Activated naive CD8-positive, alpha-beta T cell treated with anti-CD3 and anti-CD28 coated beads, Interleukin-2, amount 10 ng/mL, durations not matched to agents 7 days and 5 days (primary cell): ENCODE measurements at regions not wholly inside any gene's neighbourhood (a gene's known extent, or its start where the extent isn't known, plus 50 kb on each side); places are given as distances from the start of the nearest gene placed in this dataset.

Source experiments
- ATAC-seq: fragments of 150-1000 bp; cut with Tn5 transposase; one replicate; pipeline ENCODE4 v1.10.0; 2021; ENCODE audit warnings: low read depth, moderate library complexity
- POLR2A ChIA-PET: fragments of 350-600 bp; sonication (Branson Sonifier 250); formaldehyde crosslinking; loops from one replicate; lab custom pipeline; 2021; ENCODE audit warnings: antibody characterized with exemption; lab: Charles Lee
- DNase-seq: peaks from one replicate; pipeline ENCODE4 v3.0.0; 2021
- H3K27ac Mint-ChIP-seq: one replicate; pipeline ENCODE4 v1.8.0; 2022; ENCODE audit warnings: mild to moderate bottlenecking, mixed read lengths
- H3K27me3 Mint-ChIP-seq: one replicate; pipeline ENCODE4 v1.8.0; 2022; ENCODE audit warnings: mild to moderate bottlenecking, moderate library complexity, mixed read lengths
- H3K36me3 Mint-ChIP-seq: one replicate; pipeline ENCODE4 v1.8.0; 2021; ENCODE audit warnings: mild to moderate bottlenecking, mixed read lengths
- H3K4me1 Mint-ChIP-seq: one replicate; pipeline ENCODE4 v1.8.0; 2021; ENCODE audit warnings: mixed read lengths
- H3K4me3 Mint-ChIP-seq: one replicate; pipeline ENCODE4 v1.8.0; 2022; ENCODE audit warnings: mild to moderate bottlenecking, moderate library complexity, mixed read lengths
- H3K9me3 Mint-ChIP-seq: one replicate; pipeline ENCODE4 v1.8.0; 2021; ENCODE audit warnings: mixed read lengths

DNA sequence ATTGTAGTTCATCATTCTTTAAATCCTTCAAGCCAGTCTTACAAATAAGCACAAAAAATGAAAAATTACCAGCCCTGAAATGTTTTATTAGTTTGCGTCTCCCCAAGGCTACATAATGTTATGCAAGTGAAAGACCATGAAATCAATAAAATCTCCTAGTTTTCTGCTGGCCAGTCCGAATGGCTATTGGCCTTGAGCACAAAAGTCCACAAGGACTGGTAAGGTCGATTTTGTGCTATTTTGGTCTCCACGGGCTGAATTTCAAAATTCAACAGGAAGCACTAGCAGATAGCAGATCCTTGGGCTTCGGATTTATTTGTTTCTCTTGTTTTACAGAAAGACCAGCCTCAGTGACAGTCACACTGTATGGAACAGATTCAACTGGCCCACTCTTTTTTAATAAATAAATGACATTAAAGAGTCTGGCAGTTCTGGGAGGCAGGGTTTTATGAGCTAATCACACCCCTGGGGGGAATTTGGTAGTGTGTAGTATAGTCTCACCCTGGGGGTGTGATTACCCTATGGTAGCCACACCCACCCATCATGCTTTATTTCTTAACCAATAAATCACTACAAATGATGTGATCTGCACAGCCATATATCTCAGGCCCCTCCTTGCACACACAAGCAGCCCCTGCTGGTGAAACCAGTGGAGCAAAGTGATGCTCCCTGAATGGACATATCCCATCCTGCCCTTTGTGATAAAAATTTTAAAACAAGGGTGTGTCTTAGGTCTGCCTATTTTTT is 51.1 kb upstream of the TMEM33 start:
- POLR2A ChIA-PET = no interaction called here
- DNase-seq (no peak), ATAC-seq (no peak)
- no peak overlapping the region for H3K4me3 Mint-ChIP-seq
- no peaks in the 10 kb centered on the region for H3K9me3 Mint-ChIP-seq
- peaks cover 55% of the 10 kb centered on the region for H3K27me3 Mint-ChIP-seq
- H3K36me3 Mint-ChIP-seq = no peaks in the 10 kb centered on the region
- peaks cover 7% of the 10 kb centered on the region for H3K4me1 Mint-ChIP-seq
- H3K27ac Mint-ChIP-seq = no peak overlapping the region

GRCh38 chr4:41882625-41883347 is 52.4 kb upstream of the TMEM33 start:
- H3K27me3 Mint-ChIP-seq = peaks cover 68% of the 10 kb centered on the region
- H3K36me3 Mint-ChIP-seq = no peaks in the 10 kb centered on the region
- no peaks in the 10 kb centered on the region for H3K9me3 Mint-ChIP-seq
- DNase-seq = peak; percentile 73
- no peak overlapping the region for H3K27ac Mint-ChIP-seq
- ATAC-seq = peak; percentile 91
- peaks cover 7% of the 10 kb centered on the region for H3K4me1 Mint-ChIP-seq
- POLR2A ChIA-PET = no interaction called here
- H3K4me3 Mint-ChIP-seq = peak overlapping the region; percentile 39

GRCh38 chr4:41881981-41882624 is 53.1 kb upstream of the TMEM33 start:
- Mint-ChIP-seq H3K4me3 (peak overlapping the region; percentile 39), H3K36me3 (no peaks in the 10 kb centered on the region), H3K4me1 (peaks cover 7% of the 10 kb centered on the region), H3K27ac (no peak overlapping the region), H3K27me3 (peaks cover 75% of the 10 kb centered on the region), H3K9me3 (no peaks in the 10 kb centered on the region)
- DNase-seq (no peak), ATAC-seq (no peak)
- POLR2A ChIA-PET = no interaction called here

GRCh38 chr4:41880840-41881831 is 54.1 kb upstream of the TMEM33 start:
- DNase-seq (no peak), ATAC-seq (no peak)
- peak overlapping the region; percentile 62 for H3K27ac Mint-ChIP-seq
- peak overlapping the region; percentile 40 for H3K4me3 Mint-ChIP-seq
- H3K4me1 Mint-ChIP-seq = peaks cover 7% of the 10 kb centered on the region
- peaks cover 81% of the 10 kb centered on the region for H3K27me3 Mint-ChIP-seq
- no peaks in the 10 kb centered on the region for H3K9me3 Mint-ChIP-seq
- H3K36me3 Mint-ChIP-seq = no peaks in the 10 kb centered on the region
- POLR2A ChIA-PET = no interaction called here

GRCh38 chr4:41880022-41880837 is 55.0 kb upstream of the TMEM33 start:
- DNase-seq (no peak), ATAC-seq (no peak)
- H3K4me3 Mint-ChIP-seq = no peak overlapping the region
- no peaks in the 10 kb centered on the region for H3K36me3 Mint-ChIP-seq
- peaks cover 7% of the 10 kb centered on the region for H3K4me1 Mint-ChIP-seq
- no peak overlapping the region for H3K27ac Mint-ChIP-seq
- H3K27me3 Mint-ChIP-seq = peaks cover 88% of the 10 kb centered on the region
- POLR2A ChIA-PET = no interaction called here
- H3K9me3 Mint-ChIP-seq = no peaks in the 10 kb centered on the region

GRCh38 chr4:41879552-41879951 is 55.7 kb upstream of the TMEM33 start:
- POLR2A ChIA-PET = no interaction called here
- Mint-ChIP-seq H3K4me1 (peaks cover 7% of the 10 kb centered on the region), H3K27ac (no peak overlapping the region), H3K4me3 (no peak overlapping the region), H3K9me3 (no peaks in the 10 kb centered on the region), H3K27me3 (peaks cover 88% of the 10 kb centered on the region), H3K36me3 (no peaks in the 10 kb centered on the region)
- DNase-seq (no peak), ATAC-seq (no peak)

DNA sequence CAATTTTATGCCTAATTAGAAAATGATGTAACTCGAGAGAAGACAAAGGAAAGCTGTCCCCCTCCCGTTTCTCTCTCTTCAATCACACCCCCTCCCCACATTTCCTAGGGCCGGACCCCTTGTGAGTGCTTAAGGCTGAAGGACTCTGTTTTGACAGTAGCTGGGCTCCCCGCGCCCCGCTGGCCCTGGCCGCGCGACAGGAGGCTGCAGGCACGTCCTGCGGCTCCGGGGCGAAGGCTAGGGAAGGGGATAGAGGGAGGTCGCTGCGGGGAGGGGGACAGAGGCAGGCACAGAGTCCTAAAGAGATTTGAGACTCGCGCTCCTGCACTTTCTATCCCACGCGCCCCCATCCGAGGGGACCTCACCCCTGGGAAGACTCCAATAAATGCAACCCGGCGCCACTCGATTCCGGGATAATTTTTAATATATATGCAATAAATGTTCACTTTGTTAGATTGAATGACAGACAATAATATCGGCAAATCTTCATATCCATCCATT is 56.2 kb upstream of the TMEM33 start:
- H3K27ac Mint-ChIP-seq = no peak overlapping the region
- H3K27me3 Mint-ChIP-seq = peaks cover 90% of the 10 kb centered on the region
- peaks cover 7% of the 10 kb centered on the region for H3K4me1 Mint-ChIP-seq
- DNase-seq (no peak), ATAC-seq (no peak)
- no peak overlapping the region for H3K4me3 Mint-ChIP-seq
- POLR2A ChIA-PET = no interaction called here
- no peaks in the 10 kb centered on the region for H3K9me3 Mint-ChIP-seq
- no peaks in the 10 kb centered on the region for H3K36me3 Mint-ChIP-seq

- Mint-ChIP-seq H3K27ac (no peak overlapping the region), H3K4me3 (no peak overlapping the region), H3K36me3 (no peaks in the 10 kb centered on the region), H3K9me3 (no peaks in the 10 kb centered on the region), H3K4me1 (peaks cover 7% of the 10 kb centered on the region), H3K27me3 (peaks cover 92% of the 10 kb centered on the region)
- no peak for DNase-seq
- no peak for ATAC-seq
- POLR2A ChIA-PET = no interaction called here
These were observed 56.9 kb upstream of the TMEM33 start for GRCh38 chr4:41878170-41878969.

DNA sequence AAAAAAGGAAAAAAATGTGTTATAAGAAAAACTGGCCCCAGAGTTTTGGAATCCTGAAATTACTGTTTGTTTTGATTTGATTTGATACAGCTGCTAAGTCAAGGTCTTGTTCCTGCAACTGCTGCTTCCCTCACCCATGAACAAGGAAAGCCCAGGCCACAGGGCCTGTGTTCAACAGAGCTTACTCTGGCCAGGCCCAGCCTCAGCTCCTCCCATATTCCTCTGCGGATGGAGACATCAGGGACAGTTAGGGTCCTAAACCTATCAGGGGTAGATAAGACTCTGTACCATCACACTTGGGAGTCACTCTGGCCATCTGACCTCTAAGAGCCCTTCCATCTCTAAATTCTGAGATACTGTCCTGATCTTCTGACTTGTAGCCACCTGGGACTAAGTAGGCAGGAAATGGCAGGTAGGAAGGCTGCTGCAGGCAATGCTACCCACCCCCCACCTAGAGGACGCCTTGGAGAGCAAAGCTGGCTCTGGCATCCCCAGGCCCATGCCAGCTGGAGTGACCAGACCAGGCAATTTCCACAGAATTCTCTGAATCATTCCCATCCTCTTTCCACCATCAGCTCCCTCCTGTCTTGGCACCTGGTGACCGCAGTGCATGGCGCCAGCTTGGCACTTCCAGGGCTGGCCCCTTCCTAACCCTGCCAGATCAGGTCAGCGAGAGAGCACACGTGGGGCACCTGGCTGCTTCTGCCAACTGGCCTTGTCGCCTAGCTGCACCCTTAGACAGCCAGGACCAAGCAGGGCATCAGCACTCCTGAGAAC is 58.0 kb upstream of the TMEM33 start:
- H3K4me1 Mint-ChIP-seq = peaks cover 5% of the 10 kb centered on the region
- H3K27me3 Mint-ChIP-seq = peaks cover 94% of the 10 kb centered on the region
- H3K9me3 Mint-ChIP-seq = no peaks in the 10 kb centered on the region
- POLR2A ChIA-PET = no interaction called here
- no peak overlapping the region for H3K27ac Mint-ChIP-seq
- H3K36me3 Mint-ChIP-seq = no peaks in the 10 kb centered on the region
- DNase-seq (no peak), ATAC-seq (no peak)
- no peak overlapping the region for H3K4me3 Mint-ChIP-seq

- no peak for DNase-seq
- Mint-ChIP-seq H3K9me3 (no peaks in the 10 kb centered on the region), H3K4me1 (no peaks in the 10 kb centered on the region), H3K4me3 (no peak overlapping the region), H3K27me3 (peaks cover 92% of the 10 kb centered on the region), H3K36me3 (no peaks in the 10 kb centered on the region), H3K27ac (no peak overlapping the region)
- POLR2A ChIA-PET = no interaction called here
- ATAC-seq = no peak
These were observed 60.4 kb upstream of the TMEM33 start for GRCh38 chr4:41874873-41875272.

DNA sequence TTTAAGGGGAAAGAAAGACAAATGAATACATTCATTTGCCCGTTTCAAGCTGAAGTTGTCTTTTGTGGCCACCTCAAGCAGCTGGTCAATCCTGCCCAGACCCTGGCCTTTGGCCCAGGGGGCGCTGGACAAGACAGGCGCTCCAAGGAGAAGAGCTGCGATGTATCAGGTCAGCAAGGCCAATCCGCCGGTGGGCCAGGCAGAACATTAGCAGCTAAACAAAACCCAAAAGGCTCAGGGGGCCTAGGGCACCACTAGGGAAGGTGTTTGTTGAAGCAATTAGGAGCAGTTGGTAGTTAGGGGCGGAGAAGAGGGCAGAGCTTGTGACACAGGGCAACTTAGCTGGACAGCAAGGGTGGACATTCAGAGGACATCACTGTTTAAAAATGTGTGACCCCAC is 60.8 kb upstream of the TMEM33 start:
- DNase-seq (no peak), ATAC-seq (no peak)
- Mint-ChIP-seq H3K9me3 (no peaks in the 10 kb centered on the region), H3K36me3 (no peaks in the 10 kb centered on the region), H3K27me3 (peaks cover 89% of the 10 kb centered on the region), H3K4me1 (no peaks in the 10 kb centered on the region), H3K27ac (no peak overlapping the region), H3K4me3 (no peak overlapping the region)
- POLR2A ChIA-PET = no interaction called here
